ENCODE measurements at regions not wholly inside any gene's neighbourhood (a gene's known extent, or its start where the extent isn't known, plus 50 kb on each side); places are given as distances from the start of the nearest gene placed in this dataset.

GRCh38 chr2:193428336-193428818 is 1233.6 kb upstream of the TMEFF2 start (continued):
- TF ChIP-seq DZIP1 (CRISPR knock-in tag; IDR thresholded peaks at IDR 0.05), result no peak
- TF ChIP-seq MYNN (CRISPR knock-in tag; IDR thresholded peaks at IDR 0.05; ENCODE audit: low read depth), result no peak
- TF ChIP-seq ZMAT5 (CRISPR knock-in tag; IDR thresholded peaks at IDR 0.05; ENCODE audit: borderline replicate concordance, low read depth), result no peak
- TF ChIP-seq MAFF (IDR thresholded peaks at IDR 0.05; ENCODE audit: low read depth, low read length), result peak; percentile 94
- no peak for TF ChIP-seq ZBTB37 (CRISPR knock-in tag; IDR thresholded peaks at IDR 0.05)
- TF ChIP-seq TCF12 (IDR thresholded peaks at IDR 0.05), result no peak
- peak; percentile 95 for TF ChIP-seq TCF12 (CRISPR knock-in tag; IDR thresholded peaks at IDR 0.05)
- TF ChIP-seq ARID3A (IDR thresholded peaks at IDR 0.05; ENCODE audit: low read depth, low read length), result peak; percentile 100
- TF ChIP-seq GATAD2A (CRISPR knock-in tag; IDR thresholded peaks at IDR 0.05), result peak; percentile 97
- TF ChIP-seq ZNF7 (CRISPR knock-in tag; IDR thresholded peaks at IDR 0.05), result peak; percentile 18; the same call in 1 of the 2 replicates
- peak; percentile 87 for TF ChIP-seq ZNF710 (CRISPR knock-in tag; IDR thresholded peaks at IDR 0.05; ENCODE audit: borderline replicate concordance)
- TF ChIP-seq THAP7 (CRISPR knock-in tag; IDR thresholded peaks at IDR 0.05), result no peak
- peak; percentile 77; the same call in 1 of the 2 replicates for TF ChIP-seq ZNF556 (CRISPR knock-in tag; IDR thresholded peaks at IDR 0.05; ENCODE audit: borderline replicate concordance)
- TF ChIP-seq ZNF503 (CRISPR knock-in tag; IDR thresholded peaks at IDR 0.05), result peak; percentile 97
- TF ChIP-seq ELF1 (CRISPR knock-in tag; IDR thresholded peaks at IDR 0.05), result peak; percentile 46; the same call in 1 of the 2 replicates
- TF ChIP-seq NR2F6 (IDR thresholded peaks at IDR 0.05), result peak; percentile 99
- TF ChIP-seq NR2F6 (CRISPR knock-in tag; IDR thresholded peaks at IDR 0.05), result peak; percentile 98
- TF ChIP-seq HMG20B (CRISPR knock-in tag; conservative IDR thresholded peaks at IDR 0.05), result peak; percentile 99
- no peak for TF ChIP-seq HCFC1 (IDR thresholded peaks at IDR 0.05; ENCODE audit: low read depth, low read length)
- no peak for TF ChIP-seq KLF15 (CRISPR knock-in tag; IDR thresholded peaks at IDR 0.05; ENCODE audit: borderline replicate concordance)
- TF ChIP-seq ERF (CRISPR knock-in tag; IDR thresholded peaks at IDR 0.05), result peak; percentile 83
